A549 (cell line): ENCODE measurements at regions not wholly inside any gene's neighbourhood (a gene's known extent, or its start where the extent isn't known, plus 50 kb on each side); places are given as distances from the start of the nearest gene placed in this dataset.

Source experiments
- CBX2 ChIP-seq: fragments of 200-600 bp; sonication (generic); IDR thresholded peaks from 2 replicates; pipeline ENCODE4 v1.6.1; 2016; ENCODE audit warnings: low read depth, mild to moderate bottlenecking, borderline replicate concordance
- EP300 ChIP-seq, 2 experiments: fragments of >200 bp; sonication (Bioruptor Twin); formaldehyde crosslinking; IDR thresholded peaks; 2 replicates in 1 of 2; 3 replicates in 1 of 2; pipeline ENCODE4 v1.6.1; 2016 to 2017
- JUNB ChIP-seq: fragments of >200 bp; sonication (Bioruptor Twin); formaldehyde crosslinking; IDR thresholded peaks from 2 replicates; pipeline ENCODE4 v1.6.1; 2016
- MAFK ChIP-seq: fragments of 450-650 bp; IDR thresholded peaks from 2 replicates; pipeline ENCODE4 v1.6.1; 2014; ENCODE audit not compliant: partially characterized antibody
- MAZ ChIP-seq: fragments of 150-350 bp; IDR thresholded peaks from 2 replicates; pipeline ENCODE4 v1.6.1; 2014; ENCODE audit warnings: antibody characterized with exemption, low read depth, low read length, borderline replicate concordance
- MYC ChIP-seq: IDR thresholded peaks from 2 replicates; pipeline ENCODE4 v1.6.1; 2012; ENCODE audit warnings: mild to moderate bottlenecking, inconsistent platforms, low read length, improper control_type of control experiment, borderline replicate concordance
- NFE2L2 ChIP-seq: fragments of 150-350 bp; conservative IDR thresholded peaks from 2 replicates; pipeline ENCODE4 v1.6.1; 2014; ENCODE audit warnings: low read length
- NPAS2 ChIP-seq: fragments of 250-450 bp; sonication (Bioruptor Pico); IDR thresholded peaks from 2 replicates; pipeline ENCODE4 v1.8.0; 2022; ENCODE audit warnings: mild to moderate bottlenecking, moderate library complexity, borderline replicate concordance
- RCOR1 ChIP-seq: fragments of 150-350 bp; IDR thresholded peaks from 2 replicates; pipeline ENCODE4 v1.6.1; 2014; ENCODE audit warnings: antibody characterized with exemption, low read length, low read depth
- RNF2 ChIP-seq: fragments of 200-600 bp; sonication (generic); IDR thresholded peaks from 2 replicates; pipeline ENCODE4 v1.6.1; 2016; ENCODE audit warnings: low read depth, mild to moderate bottlenecking, antibody characterized with exemption, moderate library complexity, borderline replicate concordance
- SMC3 ChIP-seq: fragments of >200 bp; sonication (Bioruptor Twin); formaldehyde crosslinking; IDR thresholded peaks from 3 replicates; pipeline ENCODE4 v1.6.1; 2018; ENCODE audit warnings: inconsistent platforms
- SREBF2 ChIP-seq: fragments of 450-650 bp; IDR thresholded peaks from 2 replicates; pipeline ENCODE4 v1.6.1; 2014; ENCODE audit warnings: mild to moderate bottlenecking, moderate library complexity
- TF ChIP-seq, protein P1 (sequence below): fragments of >200 bp; sonication (Bioruptor Twin); formaldehyde crosslinking; IDR thresholded peaks from 3 replicates; pipeline ENCODE4 v1.5.1; 2016

DNA sequence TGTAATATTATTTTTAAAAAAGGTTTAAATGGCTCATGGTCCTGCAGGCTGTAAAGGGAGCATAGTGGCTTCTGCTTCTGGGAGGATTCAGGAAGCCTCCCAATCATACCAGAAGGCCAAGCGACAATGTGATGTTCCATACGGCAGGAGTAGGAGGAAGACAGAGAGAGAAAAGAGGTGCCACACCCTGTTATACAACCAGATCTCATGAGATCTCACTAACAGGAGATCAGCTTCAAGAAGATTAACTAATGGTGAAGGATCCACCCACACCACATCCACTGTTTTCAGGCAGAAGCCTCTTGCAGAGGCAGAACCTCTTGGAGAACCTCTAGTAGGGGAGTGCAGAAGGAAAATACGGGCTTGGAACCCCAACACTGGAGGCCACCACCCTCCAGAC is 103.9 kb upstream of the TEKT4 start:
- TF ChIP-seq SMC3 (no peak), MAFK (no peak), JUNB (no peak), EP300 (IDR thresholded peaks at IDR 0.05) (no peak), NFE2L2 (no peak), MAZ (no peak), SREBF2 (no peak), RNF2 (no peak), MYC (no peak), CBX2 (no peak), NPAS2 (CRISPR knock-in tag) (no peak), RCOR1 (no peak)
- TF ChIP-seq, protein P1, sequence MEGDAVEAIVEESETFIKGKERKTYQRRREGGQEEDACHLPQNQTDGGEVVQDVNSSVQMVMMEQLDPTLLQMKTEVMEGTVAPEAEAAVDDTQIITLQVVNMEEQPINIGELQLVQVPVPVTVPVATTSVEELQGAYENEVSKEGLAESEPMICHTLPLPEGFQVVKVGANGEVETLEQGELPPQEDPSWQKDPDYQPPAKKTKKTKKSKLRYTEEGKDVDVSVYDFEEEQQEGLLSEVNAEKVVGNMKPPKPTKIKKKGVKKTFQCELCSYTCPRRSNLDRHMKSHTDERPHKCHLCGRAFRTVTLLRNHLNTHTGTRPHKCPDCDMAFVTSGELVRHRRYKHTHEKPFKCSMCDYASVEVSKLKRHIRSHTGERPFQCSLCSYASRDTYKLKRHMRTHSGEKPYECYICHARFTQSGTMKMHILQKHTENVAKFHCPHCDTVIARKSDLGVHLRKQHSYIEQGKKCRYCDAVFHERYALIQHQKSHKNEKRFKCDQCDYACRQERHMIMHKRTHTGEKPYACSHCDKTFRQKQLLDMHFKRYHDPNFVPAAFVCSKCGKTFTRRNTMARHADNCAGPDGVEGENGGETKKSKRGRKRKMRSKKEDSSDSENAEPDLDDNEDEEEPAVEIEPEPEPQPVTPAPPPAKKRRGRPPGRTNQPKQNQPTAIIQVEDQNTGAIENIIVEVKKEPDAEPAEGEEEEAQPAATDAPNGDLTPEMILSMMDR = no peak
